GM18505 (cell line): ENCODE measurements at regions not wholly inside any gene's neighbourhood (a gene's known extent, or its start where the extent isn't known, plus 50 kb on each side); places are given as distances from the start of the nearest gene placed in this dataset.

Experiments
- ATAC-seq: cut with Tn5 transposase; IDR thresholded peaks from one replicate; pipeline ENCODE4 v1.9.1; 2021; ENCODE audit not compliant: unreplicated experiment
- POLR2A ChIP-seq: IDR thresholded peaks from 4 replicates; pipeline ENCODE4 v1.6.1; 2011; ENCODE audit warnings: borderline replicate concordance; ENCODE audit not compliant: insufficient read depth, insufficient read length; ENCODE audit errors: extremely low read depth

- ATAC-seq = no peak
- no peak for TF ChIP-seq POLR2A
Measured at GRCh38 chr17:70888324-70888723, 719.0 kb downstream of the KCNJ2 start.

GRCh38 chr17:70891306-70891705 is 722.0 kb downstream of the KCNJ2 start:
- no peak for TF ChIP-seq POLR2A
- no peak for ATAC-seq

GRCh38 chr17:70892527-70892926 is 723.2 kb downstream of the KCNJ2 start:
- TF ChIP-seq POLR2A = no peak

GRCh38 chr17:70896843-70897242 is 727.5 kb downstream of the KCNJ2 start:
- no peak for ATAC-seq
- TF ChIP-seq POLR2A = no peak

More at GRCh38 chr17:70892527-70892926, 723.2 kb downstream of the KCNJ2 start:
- no peak for ATAC-seq

- TF ChIP-seq POLR2A = no peak
Measured at GRCh38 chr17:70897446-70897845, 728.1 kb downstream of the KCNJ2 start.

GRCh38 chr17:70901870-70902269 is 732.5 kb downstream of the KCNJ2 start:
- no peak for TF ChIP-seq POLR2A
- no peak for ATAC-seq

More at GRCh38 chr17:70897446-70897845, 728.1 kb downstream of the KCNJ2 start:
- ATAC-seq = no peak

- TF ChIP-seq POLR2A = no peak
- ATAC-seq = no peak
Measured at GRCh38 chr17:70905796-70906195, 736.5 kb downstream of the KCNJ2 start.

- no peak for TF ChIP-seq POLR2A
- ATAC-seq = no peak
Measured at GRCh38 chr17:70906808-70907207, 737.5 kb downstream of the KCNJ2 start.

GRCh38 chr17:70912716-70913485 is 743.6 kb downstream of the KCNJ2 start:
- no peak for TF ChIP-seq POLR2A
- no peak for ATAC-seq

GRCh38 chr17:70916469-70916868 is 747.1 kb downstream of the KCNJ2 start:
- TF ChIP-seq POLR2A = no peak
- ATAC-seq = no peak

GRCh38 chr17:70919241-70919640 is 749.9 kb downstream of the KCNJ2 start:
- ATAC-seq = no peak
- TF ChIP-seq POLR2A = no peak

GRCh38 chr17:70920416-70920815 is 751.1 kb downstream of the KCNJ2 start:
- no peak for ATAC-seq
- TF ChIP-seq POLR2A = no peak

- no peak for ATAC-seq
- no peak for TF ChIP-seq POLR2A
Measured at GRCh38 chr17:70922268-70922667, 752.9 kb downstream of the KCNJ2 start.

GRCh38 chr17:70924776-70925175 is 755.4 kb downstream of the KCNJ2 start:
- no peak for ATAC-seq
- TF ChIP-seq POLR2A = no peak

- TF ChIP-seq POLR2A = no peak
- ATAC-seq = no peak
Measured at GRCh38 chr17:70929226-70929625, 759.9 kb downstream of the KCNJ2 start.

GRCh38 chr17:70934231-70934630 is 764.9 kb downstream of the KCNJ2 start:
- no peak for ATAC-seq
- TF ChIP-seq POLR2A = no peak

- no peak for TF ChIP-seq POLR2A
- no peak for ATAC-seq
Measured at GRCh38 chr17:70934835-70935234, 765.5 kb downstream of the KCNJ2 start.
